Mesothelial cell of epicardium (in vitro differentiated cells): ENCODE measurements at regions not wholly inside any gene's neighbourhood (a gene's known extent, or its start where the extent isn't known, plus 50 kb on each side); places are given as distances from the start of the nearest gene placed in this dataset.

Experiments used
- DNase-seq, 2 experiments: peaks; one replicate each; pipeline ENCODE4 v3.0.0; 2021; ENCODE audit warnings: low spot score in 2 of 2; ENCODE audit not compliant: unreplicated experiment in 2 of 2
- H3K27ac Mint-ChIP-seq: 2 replicates; pipeline ENCODE4 v1.8.0; 2021; ENCODE audit warnings: mixed read lengths
- H3K27me3 Mint-ChIP-seq: 2 replicates; pipeline ENCODE4 v1.8.0; 2021; ENCODE audit warnings: low read depth, mixed read lengths
- H3K36me3 Mint-ChIP-seq: 2 replicates; pipeline ENCODE4 v1.8.0; 2021; ENCODE audit warnings: mixed read lengths
- H3K4me1 Mint-ChIP-seq: 2 replicates; pipeline ENCODE4 v1.8.0; 2021; ENCODE audit warnings: mixed read lengths
- H3K4me3 Mint-ChIP-seq: 2 replicates; pipeline ENCODE4 v1.8.0; 2021; ENCODE audit warnings: mild to moderate bottlenecking, moderate library complexity, mixed read lengths
- H3K9me3 Mint-ChIP-seq: 2 replicates; pipeline ENCODE4 v1.8.0; 2021; ENCODE audit warnings: mixed read lengths
- TF ChIP-seq, protein P1 (sequence below): fragments of 200-600 bp; sonication (generic); IDR thresholded peaks from one replicate; pipeline ENCODE4 v1.5.0; 2021; ENCODE audit warnings: antibody characterized with exemption; ENCODE audit not compliant: unreplicated experiment

DNA sequence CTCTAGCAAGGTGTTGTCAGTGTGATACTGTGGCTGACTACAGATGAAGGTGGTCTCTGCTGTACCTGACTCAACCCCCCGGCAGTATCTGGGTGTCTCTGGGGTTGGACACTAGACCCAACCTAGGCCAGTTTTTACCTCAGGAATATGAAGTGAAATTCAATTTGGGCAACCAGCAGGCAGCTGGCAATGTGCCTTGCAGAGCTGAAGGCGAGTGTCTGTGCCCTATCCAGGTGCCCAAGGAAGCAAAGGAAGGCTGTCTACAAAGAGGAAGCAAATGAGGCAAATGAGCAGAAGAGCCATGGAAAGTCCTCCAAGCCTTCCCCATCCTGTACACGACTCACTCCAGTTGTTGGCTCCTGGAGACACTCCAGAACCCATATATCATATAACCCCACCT lies 264.6 kb upstream of the AGAP1 start:
- H3K4me3 Mint-ChIP-seq, result no peak overlapping the region
- H3K27ac Mint-ChIP-seq, result no peak overlapping the region
- H3K4me1 Mint-ChIP-seq, result peaks cover 16% of the 10 kb centered on the region
- H3K9me3 Mint-ChIP-seq, result peaks cover 2% of the 10 kb centered on the region
- H3K36me3 Mint-ChIP-seq, result no peaks in the 10 kb centered on the region
- TF ChIP-seq, protein P1, sequence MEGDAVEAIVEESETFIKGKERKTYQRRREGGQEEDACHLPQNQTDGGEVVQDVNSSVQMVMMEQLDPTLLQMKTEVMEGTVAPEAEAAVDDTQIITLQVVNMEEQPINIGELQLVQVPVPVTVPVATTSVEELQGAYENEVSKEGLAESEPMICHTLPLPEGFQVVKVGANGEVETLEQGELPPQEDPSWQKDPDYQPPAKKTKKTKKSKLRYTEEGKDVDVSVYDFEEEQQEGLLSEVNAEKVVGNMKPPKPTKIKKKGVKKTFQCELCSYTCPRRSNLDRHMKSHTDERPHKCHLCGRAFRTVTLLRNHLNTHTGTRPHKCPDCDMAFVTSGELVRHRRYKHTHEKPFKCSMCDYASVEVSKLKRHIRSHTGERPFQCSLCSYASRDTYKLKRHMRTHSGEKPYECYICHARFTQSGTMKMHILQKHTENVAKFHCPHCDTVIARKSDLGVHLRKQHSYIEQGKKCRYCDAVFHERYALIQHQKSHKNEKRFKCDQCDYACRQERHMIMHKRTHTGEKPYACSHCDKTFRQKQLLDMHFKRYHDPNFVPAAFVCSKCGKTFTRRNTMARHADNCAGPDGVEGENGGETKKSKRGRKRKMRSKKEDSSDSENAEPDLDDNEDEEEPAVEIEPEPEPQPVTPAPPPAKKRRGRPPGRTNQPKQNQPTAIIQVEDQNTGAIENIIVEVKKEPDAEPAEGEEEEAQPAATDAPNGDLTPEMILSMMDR, result no peak
- no peak for DNase-seq
- peaks cover 57% of the 10 kb centered on the region for H3K27me3 Mint-ChIP-seq

DNA sequence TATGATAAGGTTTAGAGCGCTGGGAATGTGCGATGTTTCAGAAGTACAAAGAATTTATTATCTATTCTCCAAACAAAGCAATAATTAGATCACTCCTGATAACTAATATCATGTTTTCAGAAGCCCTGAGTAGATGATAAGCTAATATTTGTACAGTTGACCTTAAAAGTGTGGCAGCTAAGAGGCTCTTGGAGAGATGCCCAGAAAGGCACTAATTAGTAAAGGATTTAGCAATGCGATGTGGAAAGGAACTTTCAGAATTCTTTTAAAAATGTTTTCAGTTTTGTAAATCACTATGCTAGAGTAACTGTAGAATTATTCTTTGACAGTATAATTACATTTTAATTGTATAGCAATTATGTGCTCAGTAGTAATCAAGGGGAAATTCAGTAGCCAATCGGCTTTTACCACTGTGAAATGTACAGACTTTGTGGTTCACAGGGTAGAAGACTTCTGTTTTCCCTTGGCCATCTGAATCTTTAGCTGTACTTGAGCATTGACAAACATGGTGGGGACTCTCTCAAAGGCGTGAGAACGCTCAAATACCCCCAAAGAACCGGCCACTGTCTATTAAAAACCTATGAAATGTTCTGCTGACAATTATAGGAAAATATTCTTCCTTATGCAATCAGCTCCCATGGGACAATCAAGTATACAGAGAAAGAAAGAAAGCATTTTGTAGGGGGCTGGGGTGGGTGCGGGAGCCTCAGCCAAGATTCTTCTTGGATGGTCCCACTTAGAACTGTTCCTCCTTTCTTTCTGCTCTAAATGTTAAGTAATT lies 262.8 kb upstream of the AGAP1 start:
- Mint-ChIP-seq H3K27ac (no peak overlapping the region), H3K9me3 (no peaks in the 10 kb centered on the region), H3K4me1 (peaks cover 16% of the 10 kb centered on the region), H3K36me3 (no peaks in the 10 kb centered on the region), H3K27me3 (peaks cover 51% of the 10 kb centered on the region), H3K4me3 (no peak overlapping the region)
- TF ChIP-seq, protein P1, result no peak
- DNase-seq, result no peak

DNA sequence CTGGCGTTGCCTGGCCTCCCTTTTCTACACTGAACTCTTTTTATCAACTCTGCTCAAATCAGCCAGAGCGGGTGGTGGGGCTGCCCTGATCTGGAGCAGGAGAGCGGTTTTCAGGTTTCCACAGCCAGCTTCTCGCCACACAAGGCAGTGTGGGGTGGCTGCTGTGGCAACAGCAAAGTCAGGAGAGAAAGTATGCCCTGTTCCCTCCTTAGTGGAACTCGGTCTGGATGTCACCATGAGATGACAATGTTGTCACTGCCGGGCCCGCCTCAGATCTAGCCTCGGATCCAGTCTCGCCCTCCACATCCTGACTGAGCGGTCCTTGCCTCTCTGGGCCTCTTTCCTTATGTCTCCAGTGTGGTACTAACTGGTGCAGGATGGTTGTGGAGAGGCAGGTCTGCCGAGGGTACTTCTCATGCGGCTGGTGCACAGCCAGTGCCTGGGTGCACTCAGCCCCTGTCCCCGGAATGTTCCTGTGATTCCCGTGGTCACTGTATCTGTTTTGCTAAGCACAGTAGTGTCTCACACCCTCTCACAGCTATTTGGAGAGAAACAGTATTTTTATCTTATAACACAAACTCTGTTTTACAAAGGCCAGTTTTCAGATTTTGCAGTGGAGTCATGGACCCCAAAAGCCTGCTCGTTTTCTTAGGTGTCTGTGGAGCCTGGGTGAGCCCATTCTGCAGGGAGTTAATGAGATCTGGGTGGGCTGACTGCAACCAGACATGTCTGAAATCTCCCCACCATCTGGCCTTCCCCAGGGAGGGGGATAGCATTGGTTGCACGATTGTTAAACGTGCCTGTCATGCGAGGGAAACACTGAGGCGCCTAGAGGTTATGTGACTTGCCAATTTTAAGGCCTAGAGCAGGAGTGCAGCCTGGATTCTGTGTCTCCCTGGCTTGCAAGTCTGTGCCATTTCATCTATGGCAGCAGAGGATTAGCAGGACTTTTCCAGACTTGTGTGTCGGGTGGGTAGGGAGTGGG lies 261.1 kb upstream of the AGAP1 start:
- peaks cover 40% of the 10 kb centered on the region for H3K27me3 Mint-ChIP-seq
- TF ChIP-seq, protein P1, result no peak
- no peak for DNase-seq
- H3K9me3 Mint-ChIP-seq, result no peaks in the 10 kb centered on the region
- H3K36me3 Mint-ChIP-seq, result no peaks in the 10 kb centered on the region
- no peak overlapping the region for H3K27ac Mint-ChIP-seq
- H3K4me3 Mint-ChIP-seq, result no peak overlapping the region
- H3K4me1 Mint-ChIP-seq, result peaks cover 16% of the 10 kb centered on the region

DNA sequence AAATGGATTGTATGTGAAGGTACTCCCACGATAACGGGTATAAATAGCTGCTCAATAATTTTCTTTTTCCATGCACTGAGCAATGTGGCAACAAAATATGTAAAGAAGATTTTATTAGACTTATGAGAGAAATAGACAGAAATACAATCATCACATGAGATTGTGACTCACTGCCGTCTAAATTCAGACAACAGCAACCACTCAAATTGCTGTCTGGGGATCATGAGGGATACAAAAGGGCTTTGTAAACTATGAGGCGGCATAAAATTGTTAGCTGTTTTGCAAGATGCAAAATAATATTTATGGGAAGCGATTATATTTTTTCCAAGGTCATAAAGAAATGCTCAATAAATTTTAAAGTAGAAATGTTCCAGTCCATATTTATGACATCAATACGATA lies 259.1 kb upstream of the AGAP1 start:
- Mint-ChIP-seq H3K27ac (no peak overlapping the region), H3K4me3 (no peak overlapping the region), H3K9me3 (no peaks in the 10 kb centered on the region), H3K27me3 (peaks cover 26% of the 10 kb centered on the region), H3K36me3 (no peaks in the 10 kb centered on the region), H3K4me1 (peaks cover 16% of the 10 kb centered on the region)
- TF ChIP-seq, protein P1, result no peak
- no peak for DNase-seq

DNA sequence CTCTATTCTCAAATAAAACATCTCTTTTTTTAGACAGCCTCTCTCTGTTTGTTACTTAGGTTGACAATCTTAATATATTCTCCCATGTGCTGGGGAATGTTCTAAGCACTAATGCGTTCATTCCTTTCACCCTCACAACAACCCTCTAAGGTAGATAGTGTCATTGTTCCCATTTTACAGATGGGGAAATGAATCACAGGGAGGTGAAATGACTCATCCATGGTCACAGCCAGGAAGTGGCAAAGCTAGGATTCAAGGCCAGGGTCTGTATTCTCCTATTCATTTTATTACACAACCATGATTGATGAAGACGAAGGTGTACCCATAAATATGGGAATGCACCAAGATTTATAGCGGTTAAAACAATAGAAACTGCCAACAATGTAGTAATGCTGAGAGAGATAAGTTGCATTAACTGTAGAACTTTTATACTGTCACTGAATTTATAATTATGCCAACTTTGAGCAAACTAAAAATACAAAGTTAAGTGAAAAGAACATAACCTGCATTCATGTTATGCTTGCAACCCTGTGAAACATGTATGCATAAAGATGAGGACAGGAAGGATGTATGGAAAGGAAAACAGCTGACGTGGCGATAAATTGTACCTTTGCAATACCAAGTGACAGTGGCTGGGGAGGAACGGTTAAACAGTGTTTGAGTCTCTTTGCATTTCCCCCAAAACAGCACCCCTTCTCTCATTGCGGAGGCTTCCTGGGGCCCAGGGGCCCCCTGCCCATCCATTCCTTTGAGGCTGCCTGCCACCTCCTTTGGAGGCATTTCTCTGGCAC lies 257.7 kb upstream of the AGAP1 start:
- H3K27me3 Mint-ChIP-seq, result peaks cover 20% of the 10 kb centered on the region
- no peak for DNase-seq
- H3K4me3 Mint-ChIP-seq, result no peak overlapping the region
- H3K9me3 Mint-ChIP-seq, result no peaks in the 10 kb centered on the region
- TF ChIP-seq, protein P1, result no peak
- no peak overlapping the region for H3K27ac Mint-ChIP-seq
- no peaks in the 10 kb centered on the region for H3K36me3 Mint-ChIP-seq
- peaks cover 4% of the 10 kb centered on the region for H3K4me1 Mint-ChIP-seq
